Left lung (tissue), 4 donors: ENCODE measurements at regions not wholly inside any gene's neighbourhood (a gene's known extent, or its start where the extent isn't known, plus 50 kb on each side); places are given as distances from the start of the nearest gene placed in this dataset.
"Not testable (repeated sequence)": the region's sequence is repeated elsewhere in the genome, so short reads cannot be mapped to it uniquely, and the experiment has no call there.

Experiments
- ATAC-seq: fragments of 200-7000 bp; cut with Tn5 transposase; one replicate; pipeline ENCODE4 v1.9.1; 2020; ENCODE audit warnings: moderate library complexity
- DNase-seq, 4 donors: peaks; one replicate each; pipeline ENCODE4 v3.0.0-alpha.2; 2013 to 2020
- H3K27ac ChIP-seq, 2 donors: fragments of 200-600 bp; sonication (generic) in 1 of 2; one replicate each; pipeline versions ENCODE4 v1.5.0 to v1.8.0; 2020 to 2021
- H3K27me3 ChIP-seq, 2 donors: fragments of 200-600 bp; sonication (generic) in 1 of 2; one replicate each; pipeline versions ENCODE4 v1.5.0 to v1.8.0; 2020 to 2021
- H3K36me3 ChIP-seq, 2 donors: fragments of 200-600 bp; sonication (generic) in 1 of 2; one replicate each; pipeline versions ENCODE4 v1.5.0 to v1.8.0; 2020 to 2021
- H3K4me1 ChIP-seq, 2 donors: fragments of 200-600 bp; one replicate each; pipeline ENCODE4 v1.8.0; 2021
- H3K4me3 ChIP-seq, 2 donors: fragments of 200-600 bp; sonication (generic) in 1 of 2; one replicate each; pipeline versions ENCODE4 v1.5.0 to v1.8.0; 2020 to 2021; ENCODE audit warnings: mild to moderate bottlenecking in 1 of 2
- H3K9me3 ChIP-seq, 2 donors: fragments of 200-600 bp; sonication (generic) in 1 of 2; one replicate each; pipeline versions ENCODE4 v1.5.0 to v1.8.0; 2020 to 2021
- CTCF ChIP-seq, 2 donors: fragments of 200-600 bp; sonication (generic) in 1 of 2; IDR thresholded peaks; one replicate each; pipeline versions ENCODE4 v1.5.0 to v1.8.0; 2021; ENCODE audit warnings: antibody characterized with exemption in 2 of 2
- intact Hi-C, 2 donors: fragments of 100-400 bp; cut with DNase I; formaldehyde crosslinking; loops; one replicate each; pipeline versions ENCODE4 v1.11.2 to v1.14.2; 2022
- donor health status: DM: no; HTN: yes; CAD: no.
- donor health status: DM: no; HTN: no; CAD: no.

- no peak for TF ChIP-seq CTCF (IDR thresholded peaks at IDR 0.05)
- no peaks in the 10 kb centered on the region for H3K9me3 ChIP-seq
- no peaks in the 10 kb centered on the region for H3K36me3 ChIP-seq
- H3K4me1 ChIP-seq, result no peaks in the 10 kb centered on the region
- no peak overlapping the region for H3K27ac ChIP-seq
- H3K27me3 ChIP-seq, result no peaks in the 10 kb centered on the region
- intact Hi-C loops, result no loop called here
- no peak overlapping the region for H3K4me3 ChIP-seq
- DNase-seq (no peak), ATAC-seq (no peak)
Measured at GRCh38 chr1:58233729-58234128, 312.8 kb downstream of the OMA1 start.

GRCh38 chr1:58231204-58231603, 315.3 kb downstream of the OMA1 start:
- intact Hi-C loops, result no loop called here
- DNase-seq (no peak), ATAC-seq (no peak)

GRCh38 chr1:58227604-58228003, 318.9 kb downstream of the OMA1 start:
- no peak for TF ChIP-seq CTCF (IDR thresholded peaks at IDR 0.05)
- Histone ChIP-seq H3K4me1 (no peaks in the 10 kb centered on the region), H3K27ac (no peak overlapping the region), H3K9me3 (no peaks in the 10 kb centered on the region), H3K4me3 (no peak overlapping the region), H3K36me3 (no peaks in the 10 kb centered on the region), H3K27me3 (no peaks in the 10 kb centered on the region)
- intact Hi-C loops, result no loop called here
- DNase-seq (no peak), ATAC-seq (no peak)

More at GRCh38 chr1:58231204-58231603, 315.3 kb downstream of the OMA1 start:
- H3K4me1 ChIP-seq, result no peaks in the 10 kb centered on the region
- H3K27me3 ChIP-seq, result no peaks in the 10 kb centered on the region
- no peaks in the 10 kb centered on the region for H3K36me3 ChIP-seq
- H3K27ac ChIP-seq, result no peak overlapping the region
- no peak for TF ChIP-seq CTCF (IDR thresholded peaks at IDR 0.05)
- H3K4me3 ChIP-seq, result no peak overlapping the region
- no peaks in the 10 kb centered on the region for H3K9me3 ChIP-seq

- Histone ChIP-seq H3K4me3 (no peak overlapping the region), H3K4me1 (no peaks in the 10 kb centered on the region), H3K9me3 (no peaks in the 10 kb centered on the region), H3K27ac (no peak overlapping the region), H3K36me3 (no peaks in the 10 kb centered on the region), H3K27me3 (no peaks in the 10 kb centered on the region)
- ATAC-seq (no peak), DNase-seq (no peak)
- no peak for TF ChIP-seq CTCF (IDR thresholded peaks at IDR 0.05)
- intact Hi-C loops, result no loop called here
Measured at GRCh38 chr1:58223522-58223921, 323.0 kb downstream of the OMA1 start.

- H3K4me3 ChIP-seq, result no peak overlapping the region
- H3K27me3 ChIP-seq, result no peaks in the 10 kb centered on the region
- intact Hi-C loops, result no loop called here
- no peak for DNase-seq
- no peaks in the 10 kb centered on the region for H3K36me3 ChIP-seq
- H3K27ac ChIP-seq, result no peak overlapping the region
- no peak for ATAC-seq
- no peaks in the 10 kb centered on the region for H3K4me1 ChIP-seq
- TF ChIP-seq CTCF (IDR thresholded peaks at IDR 0.05), result no peak
- no peaks in the 10 kb centered on the region for H3K9me3 ChIP-seq
Measured at GRCh38 chr1:58220836-58221472, 325.6 kb downstream of the OMA1 start.

- ATAC-seq, DNase-seq, H3K27me3 ChIP-seq, H3K36me3 ChIP-seq, H3K4me1 ChIP-seq, H3K4me3 ChIP-seq, H3K9me3 ChIP-seq, intact Hi-C loops, H3K27ac ChIP-seq: not testable (repeated sequence)
Measured at GRCh38 chr1:58216169-58216568, 330.4 kb downstream of the OMA1 start.
